ENCODE measurements at regions not wholly inside any gene's neighbourhood (a gene's known extent, or its start where the extent isn't known, plus 50 kb on each side); places are given as distances from the start of the nearest gene placed in this dataset.

GRCh38 chrX:102067966-102068723 lies 57.3 kb upstream of the TCEAL2 start:
- no peaks in the 10 kb centered on the region for H3K9me3 ChIP-seq (ENCODE audit: low read depth)
- H3K27me3 ChIP-seq = no peaks in the 10 kb centered on the region
- peak; percentile 7 to 14 for DNase-seq (ENCODE audit: low read depth in 1 of 2, low spot score in 1 of 2)
- H3K36me3 ChIP-seq = no peaks in the 10 kb centered on the region
- no peak overlapping the region for H3K4me3 ChIP-seq
- H3K27ac ChIP-seq = no peak overlapping the region
- TF ChIP-seq CTCF (IDR thresholded peaks at IDR 0.05; ENCODE audit: low read depth, low read length) = peak; percentile 25
- H3K4me1 ChIP-seq (ENCODE audit: low read depth) = no peaks in the 10 kb centered on the region

- no peaks in the 10 kb centered on the region for H3K36me3 ChIP-seq
- no peak for DNase-seq (ENCODE audit: low read depth in 1 of 2, low spot score in 1 of 2)
- H3K4me3 ChIP-seq = no peak overlapping the region
- H3K9me3 ChIP-seq (ENCODE audit: low read depth) = no peaks in the 10 kb centered on the region
- H3K27ac ChIP-seq = no peak overlapping the region
- H3K27me3 ChIP-seq = no peaks in the 10 kb centered on the region
- no peak for TF ChIP-seq CTCF (IDR thresholded peaks at IDR 0.05; ENCODE audit: low read depth, low read length)
- no peaks in the 10 kb centered on the region for H3K4me1 ChIP-seq (ENCODE audit: low read depth)
Measured at GRCh38 chrX:102063445-102064074, 61.9 kb upstream of the TCEAL2 start.

DNA sequence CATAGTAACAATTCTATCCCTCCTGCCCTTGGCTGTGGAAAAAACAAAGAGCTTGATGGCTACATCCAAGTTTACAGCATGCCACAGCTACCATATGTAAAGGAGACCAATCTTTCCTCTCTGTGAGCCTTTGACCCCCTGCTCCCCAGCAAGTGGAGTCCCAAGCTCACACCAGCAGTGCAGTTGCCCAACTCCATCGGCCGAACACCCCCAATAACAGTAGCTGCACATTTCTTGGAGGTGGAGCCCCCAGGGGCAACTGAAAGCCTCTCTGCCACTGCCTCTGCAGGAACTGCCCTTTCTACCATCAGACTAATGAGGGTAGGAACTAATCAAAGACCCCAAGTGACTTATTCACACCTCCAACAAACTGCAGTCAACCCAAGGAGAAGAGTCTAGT lies 81.0 kb upstream of the TCEAL2 start:
- H3K9me3 ChIP-seq (ENCODE audit: low read depth) = no peaks in the 10 kb centered on the region
- H3K36me3 ChIP-seq = no peaks in the 10 kb centered on the region
- no peak overlapping the region for H3K4me3 ChIP-seq
- TF ChIP-seq CTCF (IDR thresholded peaks at IDR 0.05; ENCODE audit: low read depth, low read length) = no peak
- H3K4me1 ChIP-seq (ENCODE audit: low read depth) = no peaks in the 10 kb centered on the region
- no peaks in the 10 kb centered on the region for H3K27me3 ChIP-seq
- DNase-seq (ENCODE audit: low read depth in 1 of 2, low spot score in 1 of 2) = no peak
- H3K27ac ChIP-seq = no peak overlapping the region

GRCh38 chrX:102043380-102043779 lies 82.1 kb upstream of the TCEAL2 start:
- H3K4me3 ChIP-seq = no peak overlapping the region
- no peaks in the 10 kb centered on the region for H3K36me3 ChIP-seq
- H3K27me3 ChIP-seq = no peaks in the 10 kb centered on the region
- H3K27ac ChIP-seq = no peak overlapping the region
- no peaks in the 10 kb centered on the region for H3K4me1 ChIP-seq (ENCODE audit: low read depth)
- no peak for DNase-seq (ENCODE audit: low read depth in 1 of 2, low spot score in 1 of 2)
- H3K9me3 ChIP-seq (ENCODE audit: low read depth) = no peaks in the 10 kb centered on the region
- no peak for TF ChIP-seq CTCF (IDR thresholded peaks at IDR 0.05; ENCODE audit: low read depth, low read length)

GRCh38 chrX:102042372-102043325 lies 82.8 kb upstream of the TCEAL2 start:
- no peaks in the 10 kb centered on the region for H3K27me3 ChIP-seq
- no peaks in the 10 kb centered on the region for H3K4me1 ChIP-seq (ENCODE audit: low read depth)
- TF ChIP-seq CTCF (IDR thresholded peaks at IDR 0.05; ENCODE audit: low read depth, low read length) = no peak
- H3K4me3 ChIP-seq = no peak overlapping the region
- DNase-seq (ENCODE audit: low read depth in 1 of 2, low spot score in 1 of 2) = no peak
- no peaks in the 10 kb centered on the region for H3K36me3 ChIP-seq
- no peaks in the 10 kb centered on the region for H3K9me3 ChIP-seq (ENCODE audit: low read depth)
- no peak overlapping the region for H3K27ac ChIP-seq
